ENCODE measurements at regions not wholly inside any gene's neighbourhood (a gene's known extent, or its start where the extent isn't known, plus 50 kb on each side); places are given as distances from the start of the nearest gene placed in this dataset.

DNA sequence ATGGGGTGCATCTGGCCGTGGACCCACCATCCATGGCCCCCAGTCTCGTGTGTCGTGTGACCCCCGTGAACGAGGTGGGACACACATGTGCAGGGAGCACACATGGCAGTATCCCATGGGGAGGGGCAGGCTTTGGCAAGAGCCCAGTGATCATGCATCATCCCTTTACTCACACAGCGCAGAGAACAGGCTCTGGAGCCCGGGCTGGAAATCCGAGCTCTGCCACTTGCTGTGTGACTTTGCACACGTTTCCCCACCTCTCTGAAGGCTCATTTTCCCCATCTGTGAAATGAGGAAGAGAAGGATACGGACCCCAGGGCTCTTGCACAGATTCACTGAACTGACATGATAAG, 119.9 kb downstream of the PHETA1 start:
- H3K4me3 Mint-ChIP-seq: no peak overlapping the region
- Histone ChIP-seq H3K27me3 (ENCODE audit: insufficient read depth) (no peaks in the 10 kb centered on the region), H2AFZ (no peak overlapping the region), H3K4me1 (ENCODE audit: insufficient read depth) (no peaks in the 10 kb centered on the region; the same call in 1 of the 2 replicates), H3K36me3 (ENCODE audit: insufficient read depth) (no peaks in the 10 kb centered on the region), H3K4me3 (no peak overlapping the region), H3K27ac (ENCODE audit: low read depth) (no peak overlapping the region), H3K4me2 (no peak overlapping the region), H3K79me2 (replicated peaks; ENCODE audit: insufficient read depth) (no peaks in the 10 kb centered on the region), H4K20me1 (replicated peaks; ENCODE audit: insufficient read depth) (peaks cover 2% of the 10 kb centered on the region; the same call in 1 of the 2 replicates), H3F3A (replicated peaks; ENCODE audit: low read depth) (no peaks in the 10 kb centered on the region), H3K9me2 (ENCODE audit: insufficient read depth) (no peaks in the 10 kb centered on the region)
- TF ChIP-seq POLR2AphosphoS5 (IDR thresholded peaks at IDR 0.05; ENCODE audit: low read depth): no peak
- TF ChIP-seq ZNF331 (CRISPR knock-in tag; IDR thresholded peaks at IDR 0.05; ENCODE audit: low read depth): no peak
- TF ChIP-seq, protein P1, sequence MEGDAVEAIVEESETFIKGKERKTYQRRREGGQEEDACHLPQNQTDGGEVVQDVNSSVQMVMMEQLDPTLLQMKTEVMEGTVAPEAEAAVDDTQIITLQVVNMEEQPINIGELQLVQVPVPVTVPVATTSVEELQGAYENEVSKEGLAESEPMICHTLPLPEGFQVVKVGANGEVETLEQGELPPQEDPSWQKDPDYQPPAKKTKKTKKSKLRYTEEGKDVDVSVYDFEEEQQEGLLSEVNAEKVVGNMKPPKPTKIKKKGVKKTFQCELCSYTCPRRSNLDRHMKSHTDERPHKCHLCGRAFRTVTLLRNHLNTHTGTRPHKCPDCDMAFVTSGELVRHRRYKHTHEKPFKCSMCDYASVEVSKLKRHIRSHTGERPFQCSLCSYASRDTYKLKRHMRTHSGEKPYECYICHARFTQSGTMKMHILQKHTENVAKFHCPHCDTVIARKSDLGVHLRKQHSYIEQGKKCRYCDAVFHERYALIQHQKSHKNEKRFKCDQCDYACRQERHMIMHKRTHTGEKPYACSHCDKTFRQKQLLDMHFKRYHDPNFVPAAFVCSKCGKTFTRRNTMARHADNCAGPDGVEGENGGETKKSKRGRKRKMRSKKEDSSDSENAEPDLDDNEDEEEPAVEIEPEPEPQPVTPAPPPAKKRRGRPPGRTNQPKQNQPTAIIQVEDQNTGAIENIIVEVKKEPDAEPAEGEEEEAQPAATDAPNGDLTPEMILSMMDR (conservative IDR thresholded peaks at IDR 0.05; ENCODE audit: low read depth in 2 of 2): no peak
- TF ChIP-seq NANOG (IDR thresholded peaks at IDR 0.05; ENCODE audit: borderline replicate concordance): no peak
- TF ChIP-seq ETS1 (IDR thresholded peaks at IDR 0.05): no peak
- TF ChIP-seq EZH2phosphoT487 (IDR thresholded peaks at IDR 0.05; ENCODE audit: unreplicated experiment): no peak
- H3K27me3 Mint-ChIP-seq (ENCODE audit: insufficient read depth, low read depth, poor library complexity): no peaks in the 10 kb centered on the region
- ATAC-seq (no peak), DNase-seq (ENCODE audit: low spot score) (no peak)
- H3K36me3 Mint-ChIP-seq (ENCODE audit: low read depth): peaks cover 5% of the 10 kb centered on the region; the same call in 1 of the 3 replicates
- H3K9me3 Mint-ChIP-seq: peaks cover 10% of the 10 kb centered on the region
- H3K27ac Mint-ChIP-seq: no peak overlapping the region
- H3K4me1 Mint-ChIP-seq: peaks cover 10% of the 10 kb centered on the region; the same call in 2 of the 3 replicates

DNA sequence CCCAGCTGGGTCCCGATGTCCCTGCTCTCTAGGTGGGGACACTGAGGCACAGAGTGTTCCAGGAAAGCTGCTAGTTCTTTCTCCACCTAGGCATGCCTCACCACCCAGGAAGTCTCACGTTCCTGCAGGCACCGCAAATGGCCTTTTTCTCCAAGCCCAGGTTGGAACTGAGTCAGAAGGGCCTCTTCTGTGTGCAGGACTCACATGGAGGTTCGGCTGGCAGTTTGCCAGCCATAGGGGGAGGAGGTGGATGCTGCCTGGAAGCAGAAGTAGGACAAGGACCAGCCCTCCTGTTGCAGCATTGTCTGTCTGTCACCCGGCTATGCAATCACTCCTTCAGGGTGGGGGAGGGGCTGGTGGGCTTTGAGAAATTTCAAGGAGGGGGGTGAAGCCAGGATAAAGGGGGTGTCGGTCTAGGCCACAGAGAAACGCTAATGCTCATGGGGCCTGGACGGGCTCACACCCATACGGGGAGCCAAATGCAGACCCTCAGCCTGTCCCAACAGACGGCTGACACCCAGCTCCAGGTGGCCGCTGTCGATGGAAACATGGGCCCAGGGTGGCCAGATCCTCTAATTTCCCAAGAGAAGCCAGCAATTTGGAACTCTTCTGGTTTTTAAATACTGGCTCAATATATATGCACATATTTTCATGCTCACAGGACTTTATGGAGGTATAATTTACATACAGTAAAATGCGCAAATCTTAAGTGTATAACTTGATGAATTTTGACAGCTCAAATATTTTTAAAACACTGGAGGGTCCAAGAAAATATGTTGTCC, 120.5 kb downstream of the PHETA1 start:
- Mint-ChIP-seq H3K4me1 (peaks cover 10% of the 10 kb centered on the region; the same call in 2 of the 3 replicates), H3K4me3 (no peak overlapping the region), H3K9me3 (peaks cover 14% of the 10 kb centered on the region), H3K27me3 (ENCODE audit: insufficient read depth, low read depth, poor library complexity) (no peaks in the 10 kb centered on the region), H3K27ac (no peak overlapping the region), H3K36me3 (ENCODE audit: low read depth) (peaks cover 5% of the 10 kb centered on the region; the same call in 1 of the 3 replicates)
- Histone ChIP-seq H3K79me2 (replicated peaks; ENCODE audit: insufficient read depth) (no peaks in the 10 kb centered on the region), H2AFZ (no peak overlapping the region), H3K4me1 (ENCODE audit: insufficient read depth) (no peaks in the 10 kb centered on the region; the same call in 1 of the 2 replicates), H3K36me3 (ENCODE audit: insufficient read depth) (no peaks in the 10 kb centered on the region), H3K4me2 (no peak overlapping the region), H4K20me1 (replicated peaks; ENCODE audit: insufficient read depth) (peaks cover 2% of the 10 kb centered on the region; the same call in 1 of the 2 replicates), H3K9me2 (ENCODE audit: insufficient read depth) (no peaks in the 10 kb centered on the region), H3K4me3 (no peak overlapping the region), H3K27me3 (ENCODE audit: insufficient read depth) (no peaks in the 10 kb centered on the region), H3F3A (replicated peaks; ENCODE audit: low read depth) (no peaks in the 10 kb centered on the region), H3K27ac (ENCODE audit: low read depth) (no peak overlapping the region)
- DNase-seq (ENCODE audit: low spot score): no peak
- no peak for ATAC-seq
- TF ChIP-seq EZH2phosphoT487 (IDR thresholded peaks at IDR 0.05; ENCODE audit: unreplicated experiment) (no peak), ZNF331 (CRISPR knock-in tag; IDR thresholded peaks at IDR 0.05; ENCODE audit: low read depth) (no peak), ZNF462 (CRISPR knock-in tag; IDR thresholded peaks at IDR 0.05) (no peak)
